Kidney epithelial cell (primary cell): ENCODE measurements at regions not wholly inside any gene's neighbourhood (a gene's known extent, or its start where the extent isn't known, plus 50 kb on each side); places are given as distances from the start of the nearest gene placed in this dataset.

Experiments
- DNase-seq: peaks from one replicate; pipeline ENCODE4 v3.0.0-alpha.2; 2010; ENCODE audit warnings: low read depth
- H3K27me3 ChIP-seq: 2 replicates; pipeline ENCODE4 v1.6.0; 2011; ENCODE audit warnings: low read length; ENCODE audit not compliant: control insufficient read depth, insufficient read depth
- H3K36me3 ChIP-seq: 2 replicates; pipeline ENCODE4 v1.5.1; 2011; ENCODE audit warnings: low read length; ENCODE audit not compliant: control insufficient read depth, insufficient read depth
- H3K4me3 ChIP-seq: 2 replicates; pipeline ENCODE4 v1.5.1; 2011; ENCODE audit warnings: low read depth, mild to moderate bottlenecking, control low read depth, low read length
- TF ChIP-seq, protein P1 (sequence below): IDR thresholded peaks from 2 replicates; pipeline ENCODE4 v1.5.1; 2011; ENCODE audit warnings: mild to moderate bottlenecking, moderate library complexity, low read length, control low read depth, inconsistent platforms; ENCODE audit not compliant: insufficient read depth, poor library complexity, severe bottlenecking

DNA sequence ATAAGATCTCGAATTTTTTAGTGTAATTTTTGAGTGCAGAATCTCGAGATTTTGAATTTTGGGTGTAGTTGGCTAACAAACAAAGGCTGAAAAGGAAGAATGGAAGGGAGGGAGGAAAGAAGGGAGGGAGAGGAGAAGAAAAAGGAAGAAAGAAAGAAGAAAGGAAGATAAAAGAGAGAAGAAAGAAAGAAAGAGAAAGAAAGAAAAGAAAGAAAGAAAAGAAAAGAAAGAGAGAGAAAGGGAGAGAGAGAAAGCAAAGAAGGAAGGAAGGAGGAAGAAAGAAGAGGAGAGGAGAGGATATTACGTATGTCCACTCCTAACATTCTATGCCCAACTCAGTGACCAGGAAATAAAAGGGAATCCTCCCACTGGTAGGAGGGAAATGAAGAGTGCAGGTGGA, 169.6 kb downstream of the TBXT start:
- H3K36me3 ChIP-seq = no peaks in the 10 kb centered on the region
- TF ChIP-seq, protein P1, sequence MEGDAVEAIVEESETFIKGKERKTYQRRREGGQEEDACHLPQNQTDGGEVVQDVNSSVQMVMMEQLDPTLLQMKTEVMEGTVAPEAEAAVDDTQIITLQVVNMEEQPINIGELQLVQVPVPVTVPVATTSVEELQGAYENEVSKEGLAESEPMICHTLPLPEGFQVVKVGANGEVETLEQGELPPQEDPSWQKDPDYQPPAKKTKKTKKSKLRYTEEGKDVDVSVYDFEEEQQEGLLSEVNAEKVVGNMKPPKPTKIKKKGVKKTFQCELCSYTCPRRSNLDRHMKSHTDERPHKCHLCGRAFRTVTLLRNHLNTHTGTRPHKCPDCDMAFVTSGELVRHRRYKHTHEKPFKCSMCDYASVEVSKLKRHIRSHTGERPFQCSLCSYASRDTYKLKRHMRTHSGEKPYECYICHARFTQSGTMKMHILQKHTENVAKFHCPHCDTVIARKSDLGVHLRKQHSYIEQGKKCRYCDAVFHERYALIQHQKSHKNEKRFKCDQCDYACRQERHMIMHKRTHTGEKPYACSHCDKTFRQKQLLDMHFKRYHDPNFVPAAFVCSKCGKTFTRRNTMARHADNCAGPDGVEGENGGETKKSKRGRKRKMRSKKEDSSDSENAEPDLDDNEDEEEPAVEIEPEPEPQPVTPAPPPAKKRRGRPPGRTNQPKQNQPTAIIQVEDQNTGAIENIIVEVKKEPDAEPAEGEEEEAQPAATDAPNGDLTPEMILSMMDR = no peak
- no peak for DNase-seq
- H3K27me3 ChIP-seq = no peaks in the 10 kb centered on the region
- H3K4me3 ChIP-seq = no peak overlapping the region

DNA sequence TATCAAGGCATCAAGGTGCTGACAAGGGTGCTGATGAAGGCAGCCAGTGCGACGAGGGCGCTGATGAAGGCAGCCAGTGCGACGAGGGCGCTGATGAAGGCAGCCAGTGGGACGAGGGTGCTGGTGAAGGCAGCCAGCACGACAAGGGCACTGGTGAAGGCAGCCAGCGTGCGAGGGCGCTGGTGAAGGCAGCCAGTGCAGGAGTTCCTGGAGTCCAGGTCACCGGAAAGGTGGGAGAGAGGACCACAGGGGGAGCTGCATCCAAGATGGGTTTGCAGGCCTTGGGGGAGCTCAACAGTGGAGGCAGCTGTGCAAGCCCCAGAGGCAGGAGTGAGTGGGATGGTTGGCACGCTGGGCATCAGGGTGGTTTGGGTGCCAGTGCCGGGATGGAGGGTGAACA, 176.3 kb downstream of the TBXT start:
- Histone ChIP-seq H3K4me3 (no peak overlapping the region), H3K36me3 (no peaks in the 10 kb centered on the region), H3K27me3 (peaks cover 45% of the 10 kb centered on the region)
- no peak for DNase-seq
- TF ChIP-seq, protein P1 = no peak

DNA sequence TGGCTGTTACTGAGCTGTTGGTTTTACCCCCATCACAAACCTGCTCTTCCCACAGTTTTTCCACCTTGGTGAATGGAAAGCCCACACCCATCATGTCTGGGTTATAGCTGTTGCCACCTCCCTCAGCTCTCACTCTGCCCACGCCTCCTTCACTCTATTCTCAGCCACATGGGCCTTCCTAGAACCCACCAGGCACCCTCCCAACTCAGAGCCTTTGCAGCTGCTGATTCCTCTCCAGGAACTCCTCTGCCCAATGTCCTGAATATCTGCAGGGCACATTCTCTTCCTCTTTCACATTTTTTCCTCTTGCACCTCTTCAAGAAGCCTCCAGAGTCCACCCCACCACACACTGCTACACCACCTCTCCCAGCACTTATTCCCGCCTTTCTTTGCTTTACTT, 177.4 kb downstream of the TBXT start:
- peaks cover 54% of the 10 kb centered on the region for H3K27me3 ChIP-seq
- DNase-seq = no peak
- TF ChIP-seq, protein P1 = no peak
- H3K4me3 ChIP-seq = no peak overlapping the region
- H3K36me3 ChIP-seq = no peaks in the 10 kb centered on the region

DNA sequence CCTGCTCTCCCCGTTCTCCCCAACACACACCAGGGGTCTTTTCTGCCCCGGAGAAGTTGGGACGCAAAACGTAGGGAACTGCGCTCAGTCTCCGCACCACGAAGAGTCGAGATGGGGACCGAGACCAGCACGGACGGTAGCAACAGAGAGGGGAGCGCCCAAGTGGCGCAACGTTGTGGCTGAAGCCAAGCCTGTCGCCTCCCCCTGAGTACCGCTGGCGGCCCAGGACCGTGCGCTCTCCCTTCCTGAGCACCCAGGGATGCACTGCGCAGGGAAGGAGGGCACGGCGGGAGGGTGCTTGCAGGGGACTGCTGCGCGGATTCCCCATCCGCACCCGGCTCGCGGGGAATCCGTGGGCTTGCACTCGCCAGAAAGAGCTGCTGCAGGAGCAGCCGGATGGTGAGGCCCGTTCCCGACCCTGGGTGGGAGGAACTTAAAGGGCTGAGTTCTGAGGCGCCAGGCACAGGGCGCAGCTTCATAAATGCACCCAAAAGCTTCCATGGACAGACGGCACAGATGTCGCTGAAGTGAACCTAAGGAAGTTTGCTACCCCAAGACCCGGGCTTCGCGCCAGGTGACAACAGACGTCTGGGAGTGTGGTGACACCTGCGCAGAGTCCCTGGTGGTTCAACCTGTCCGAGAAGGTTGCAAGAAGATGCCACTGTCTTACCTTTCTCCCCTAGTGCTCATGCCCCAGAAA, 178.7 kb downstream of the TBXT start:
- Histone ChIP-seq H3K36me3 (no peaks in the 10 kb centered on the region), H3K27me3 (peaks cover 56% of the 10 kb centered on the region), H3K4me3 (peak overlapping the region; percentile 34)
- TF ChIP-seq, protein P1 = no peak
- no peak for DNase-seq

DNA sequence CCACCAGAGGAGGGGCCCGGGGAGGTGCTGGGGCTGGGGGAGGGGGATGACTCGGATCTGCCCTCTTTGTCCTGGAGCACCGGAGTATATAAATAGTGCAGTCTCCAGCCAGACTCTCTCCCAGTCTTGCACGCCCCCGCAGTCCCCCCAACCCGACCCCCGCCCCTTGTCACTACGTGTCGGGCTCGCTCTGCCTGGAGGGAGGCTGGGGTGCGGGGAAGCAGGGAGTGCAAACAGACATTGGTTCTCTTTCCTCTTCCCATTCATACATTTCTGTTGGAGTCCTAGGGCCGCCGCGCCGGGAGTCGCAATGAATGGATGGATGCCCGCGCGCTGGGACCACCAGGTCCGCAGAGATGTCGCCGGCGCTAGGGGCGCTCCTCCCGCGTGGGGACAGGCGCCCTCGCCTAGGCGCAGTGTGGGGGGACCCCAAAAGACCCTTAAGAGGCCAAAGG, 179.3 kb downstream of the TBXT start:
- Histone ChIP-seq H3K4me3 (peak overlapping the region; percentile 34), H3K27me3 (peaks cover 56% of the 10 kb centered on the region), H3K36me3 (no peaks in the 10 kb centered on the region)
- DNase-seq = no peak
- TF ChIP-seq, protein P1 = no peak
